ENCODE measurements at regions not wholly inside any gene's neighbourhood (a gene's known extent, or its start where the extent isn't known, plus 50 kb on each side); places are given as distances from the start of the nearest gene placed in this dataset.

- Histone ChIP-seq H3K4me3 (ENCODE audit: extremely low read depth, insufficient read depth, low read length, poor library complexity, severe bottlenecking) (no peak overlapping the region), H3K9me3 (ENCODE audit: control insufficient read depth, low read length) (no peaks in the 10 kb centered on the region), H3K4me1 (ENCODE audit: control insufficient read depth, insufficient read depth, low read length, poor library complexity, severe bottlenecking) (peaks cover 9% of the 10 kb centered on the region), H3K27ac (ENCODE audit: low read depth, low read length, severe bottlenecking) (no peak overlapping the region), H3K36me3 (ENCODE audit: control insufficient read depth, insufficient read depth, low read length) (no peaks in the 10 kb centered on the region)
- WGBS, 2 experiments (ENCODE audit: insufficient coverage in 2 of 2): 90% methylated on average over 3 of the region's 4 CpGs
Observed at GRCh38 chr1:38561110-38561509, 298.5 kb downstream of the RRAGC start.

GRCh38 chr1:38560457-38560856 is 299.1 kb downstream of the RRAGC start:
- no peaks in the 10 kb centered on the region for H3K36me3 ChIP-seq (ENCODE audit: control insufficient read depth, insufficient read depth, low read length)
- no peak overlapping the region for H3K4me3 ChIP-seq (ENCODE audit: extremely low read depth, insufficient read depth, low read length, poor library complexity, severe bottlenecking)
- H3K9me3 ChIP-seq (ENCODE audit: control insufficient read depth, low read length): no peaks in the 10 kb centered on the region
- 88 to 92% methylated on average over 5 to 6 of the region's 7 CpGs for WGBS, 2 experiments (ENCODE audit: insufficient coverage in 2 of 2)
- no peak overlapping the region for H3K27ac ChIP-seq (ENCODE audit: low read depth, low read length, severe bottlenecking)
- peaks cover 9% of the 10 kb centered on the region for H3K4me1 ChIP-seq (ENCODE audit: control insufficient read depth, insufficient read depth, low read length, poor library complexity, severe bottlenecking)

- 81 to 84% methylated on average over 21 to 22 of the region's 33 CpGs for WGBS, 2 experiments (ENCODE audit: insufficient coverage in 2 of 2)
- Histone ChIP-seq H3K4me1 (ENCODE audit: control insufficient read depth, insufficient read depth, low read length, poor library complexity, severe bottlenecking) (peaks cover 9% of the 10 kb centered on the region), H3K27ac (ENCODE audit: low read depth, low read length, severe bottlenecking) (no peak overlapping the region), H3K9me3 (ENCODE audit: control insufficient read depth, low read length) (no peaks in the 10 kb centered on the region), H3K4me3 (ENCODE audit: extremely low read depth, insufficient read depth, low read length, poor library complexity, severe bottlenecking) (no peak overlapping the region), H3K36me3 (ENCODE audit: control insufficient read depth, insufficient read depth, low read length) (no peaks in the 10 kb centered on the region)
Observed at GRCh38 chr1:38559446-38560165, 300.0 kb downstream of the RRAGC start.

- Histone ChIP-seq H3K27ac (ENCODE audit: low read depth, low read length, severe bottlenecking) (no peak overlapping the region), H3K4me3 (ENCODE audit: extremely low read depth, insufficient read depth, low read length, poor library complexity, severe bottlenecking) (no peak overlapping the region), H3K4me1 (ENCODE audit: control insufficient read depth, insufficient read depth, low read length, poor library complexity, severe bottlenecking) (peaks cover 9% of the 10 kb centered on the region), H3K9me3 (ENCODE audit: control insufficient read depth, low read length) (no peaks in the 10 kb centered on the region), H3K36me3 (ENCODE audit: control insufficient read depth, insufficient read depth, low read length) (no peaks in the 10 kb centered on the region)
- WGBS, 2 experiments (ENCODE audit: insufficient coverage in 2 of 2): 36 to 42% methylated on average over 12 to 13 of the region's 23 CpGs
Observed at GRCh38 chr1:38558500-38559445, 300.8 kb downstream of the RRAGC start.

GRCh38 chr1:38558055-38558454 is 301.5 kb downstream of the RRAGC start:
- H3K36me3 ChIP-seq (ENCODE audit: control insufficient read depth, insufficient read depth, low read length): no peaks in the 10 kb centered on the region
- H3K9me3 ChIP-seq (ENCODE audit: control insufficient read depth, low read length): no peaks in the 10 kb centered on the region
- H3K4me3 ChIP-seq (ENCODE audit: extremely low read depth, insufficient read depth, low read length, poor library complexity, severe bottlenecking): no peak overlapping the region
- WGBS, 2 experiments (ENCODE audit: insufficient coverage in 2 of 2): 33 to 39% methylated on average over 4 of the region's 8 CpGs
- H3K27ac ChIP-seq (ENCODE audit: low read depth, low read length, severe bottlenecking): no peak overlapping the region
- peaks cover 9% of the 10 kb centered on the region for H3K4me1 ChIP-seq (ENCODE audit: control insufficient read depth, insufficient read depth, low read length, poor library complexity, severe bottlenecking)

GRCh38 chr1:38555594-38555993 is 304.0 kb downstream of the RRAGC start:
- WGBS, 2 experiments (ENCODE audit: insufficient coverage in 2 of 2): no CpG with 5 or more reads among the region's 1 CpG

GRCh38 chr1:38555130-38555529 is 304.4 kb downstream of the RRAGC start:
- H3K27ac ChIP-seq (ENCODE audit: low read depth, low read length, severe bottlenecking): no peak overlapping the region
- no peaks in the 10 kb centered on the region for H3K36me3 ChIP-seq (ENCODE audit: control insufficient read depth, insufficient read depth, low read length)
- no peak overlapping the region for H3K4me3 ChIP-seq (ENCODE audit: extremely low read depth, insufficient read depth, low read length, poor library complexity, severe bottlenecking)
- no peaks in the 10 kb centered on the region for H3K9me3 ChIP-seq (ENCODE audit: control insufficient read depth, low read length)
- 83% methylated on average over 1 of the region's 3 CpGs; no CpG with 5 or more reads in 1 of the 2 experiments for WGBS, 2 experiments (ENCODE audit: insufficient coverage in 2 of 2)
- H3K4me1 ChIP-seq (ENCODE audit: control insufficient read depth, insufficient read depth, low read length, poor library complexity, severe bottlenecking): peaks cover 9% of the 10 kb centered on the region

More at GRCh38 chr1:38555594-38555993, 304.0 kb downstream of the RRAGC start:
- Histone ChIP-seq H3K27ac (ENCODE audit: low read depth, low read length, severe bottlenecking) (no peak overlapping the region), H3K4me1 (ENCODE audit: control insufficient read depth, insufficient read depth, low read length, poor library complexity, severe bottlenecking) (peaks cover 9% of the 10 kb centered on the region), H3K4me3 (ENCODE audit: extremely low read depth, insufficient read depth, low read length, poor library complexity, severe bottlenecking) (no peak overlapping the region), H3K9me3 (ENCODE audit: control insufficient read depth, low read length) (no peaks in the 10 kb centered on the region), H3K36me3 (ENCODE audit: control insufficient read depth, insufficient read depth, low read length) (no peaks in the 10 kb centered on the region)

- Histone ChIP-seq H3K4me1 (ENCODE audit: control insufficient read depth, insufficient read depth, low read length, poor library complexity, severe bottlenecking) (no peaks in the 10 kb centered on the region), H3K27ac (ENCODE audit: low read depth, low read length, severe bottlenecking) (no peak overlapping the region)
- WGBS, 2 experiments (ENCODE audit: insufficient coverage in 2 of 2): 90 to 100% methylated on average over 1 to 2 of the region's 19 CpGs
Observed at GRCh38 chr1:38551318-38552307, 308.0 kb downstream of the RRAGC start.

GRCh38 chr1:38549191-38549590 is 310.4 kb downstream of the RRAGC start:
- Histone ChIP-seq H3K9me3 (ENCODE audit: control insufficient read depth, low read length) (no peaks in the 10 kb centered on the region), H3K36me3 (ENCODE audit: control insufficient read depth, insufficient read depth, low read length) (no peaks in the 10 kb centered on the region), H3K4me3 (ENCODE audit: extremely low read depth, insufficient read depth, low read length, poor library complexity, severe bottlenecking) (no peak overlapping the region), H3K27ac (ENCODE audit: low read depth, low read length, severe bottlenecking) (no peak overlapping the region), H3K4me1 (ENCODE audit: control insufficient read depth, insufficient read depth, low read length, poor library complexity, severe bottlenecking) (peaks cover 2% of the 10 kb centered on the region)
- 100% methylated on average over 1 to 2 of the region's 3 CpGs for WGBS, 2 experiments (ENCODE audit: insufficient coverage in 2 of 2)

More at GRCh38 chr1:38551318-38552307, 308.0 kb downstream of the RRAGC start:
- Histone ChIP-seq H3K9me3 (ENCODE audit: control insufficient read depth, low read length) (no peaks in the 10 kb centered on the region), H3K36me3 (ENCODE audit: control insufficient read depth, insufficient read depth, low read length) (no peaks in the 10 kb centered on the region), H3K4me3 (ENCODE audit: extremely low read depth, insufficient read depth, low read length, poor library complexity, severe bottlenecking) (no peak overlapping the region)

GRCh38 chr1:38547321-38547720 is 312.3 kb downstream of the RRAGC start:
- Histone ChIP-seq H3K27ac (ENCODE audit: low read depth, low read length, severe bottlenecking) (no peak overlapping the region), H3K36me3 (ENCODE audit: control insufficient read depth, insufficient read depth, low read length) (no peaks in the 10 kb centered on the region), H3K9me3 (ENCODE audit: control insufficient read depth, low read length) (no peaks in the 10 kb centered on the region), H3K4me3 (ENCODE audit: extremely low read depth, insufficient read depth, low read length, poor library complexity, severe bottlenecking) (no peak overlapping the region), H3K4me1 (ENCODE audit: control insufficient read depth, insufficient read depth, low read length, poor library complexity, severe bottlenecking) (peaks cover 2% of the 10 kb centered on the region)
- WGBS, 2 experiments (ENCODE audit: insufficient coverage in 2 of 2): 64 to 91% methylated on average over 3 to 4 of the region's 6 CpGs
